ENCODE measurements at regions not wholly inside any gene's neighbourhood (a gene's known extent, or its start where the extent isn't known, plus 50 kb on each side); places are given as distances from the start of the nearest gene placed in this dataset.
A peak's percentile ranks its signal among the peaks of the same experiment; 100 is the strongest.
"Not testable (repeated sequence)": the region's sequence is repeated elsewhere in the genome, so short reads cannot be mapped to it uniquely, and the experiment has no call there.

DNA sequence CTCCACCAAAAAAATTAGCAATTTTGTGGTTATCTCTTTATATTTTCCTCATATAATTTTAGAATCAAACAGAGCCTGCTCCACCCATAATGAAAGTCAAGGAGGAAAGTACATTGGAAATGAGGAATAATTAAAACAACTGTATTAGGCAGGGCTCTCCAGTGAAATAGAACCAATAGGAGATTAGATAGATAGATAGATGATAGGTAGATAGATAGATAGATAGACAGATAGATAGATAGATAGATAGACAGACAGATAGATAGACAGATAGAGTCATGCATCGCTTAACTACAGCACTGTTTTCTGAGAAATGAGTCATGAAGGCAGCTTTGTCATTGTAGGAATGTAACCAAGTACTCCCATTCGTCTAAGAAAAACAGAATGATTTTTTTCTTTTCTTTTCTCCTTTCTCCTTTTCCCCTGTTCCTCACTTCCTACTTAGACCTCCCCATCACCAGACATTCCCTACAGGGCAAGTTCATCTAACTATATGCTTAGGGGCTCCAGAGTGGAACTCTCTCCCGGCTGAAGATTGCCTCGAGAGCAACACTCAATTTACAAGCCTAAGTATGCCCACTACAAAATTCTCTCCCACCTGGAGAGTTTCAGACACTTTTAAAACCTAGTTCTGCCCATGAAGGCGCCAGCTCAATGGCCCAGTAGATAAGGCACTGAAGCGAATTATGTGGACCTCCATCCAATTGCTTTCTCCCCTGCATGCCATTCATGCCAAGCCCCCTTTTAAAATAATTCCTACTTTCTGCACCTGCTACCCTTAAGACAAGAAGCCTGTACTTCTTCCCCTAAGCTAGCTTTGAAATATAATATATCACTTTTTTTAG lies 53.3 kb upstream of the LIPC start:
- intact Hi-C loops (cut with DNase I) = no loop called here
- DNase-seq = no peak
- ATAC-seq = no peak

DNA sequence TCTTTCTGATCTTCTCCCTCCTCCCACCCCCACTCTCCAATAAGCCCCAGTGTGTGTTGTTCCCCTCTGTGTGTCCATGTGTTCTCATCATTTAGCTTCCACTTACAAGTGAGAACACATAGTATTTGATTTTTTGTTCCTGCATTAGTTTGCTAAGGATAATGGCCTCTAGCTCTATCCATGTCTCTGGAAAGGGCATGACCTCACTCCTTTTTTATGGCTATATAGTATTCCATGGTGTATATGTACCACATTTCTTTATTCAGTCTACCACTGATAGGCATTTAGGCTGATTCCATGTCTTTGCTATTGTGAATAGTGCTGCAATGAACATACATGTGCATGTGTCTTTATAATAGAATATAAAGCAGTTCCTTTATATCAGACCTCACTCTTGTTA lies 52.3 kb upstream of the LIPC start:
- ATAC-seq; DNase-seq; intact Hi-C loops (cut with DNase I): not testable (repeated sequence)

DNA sequence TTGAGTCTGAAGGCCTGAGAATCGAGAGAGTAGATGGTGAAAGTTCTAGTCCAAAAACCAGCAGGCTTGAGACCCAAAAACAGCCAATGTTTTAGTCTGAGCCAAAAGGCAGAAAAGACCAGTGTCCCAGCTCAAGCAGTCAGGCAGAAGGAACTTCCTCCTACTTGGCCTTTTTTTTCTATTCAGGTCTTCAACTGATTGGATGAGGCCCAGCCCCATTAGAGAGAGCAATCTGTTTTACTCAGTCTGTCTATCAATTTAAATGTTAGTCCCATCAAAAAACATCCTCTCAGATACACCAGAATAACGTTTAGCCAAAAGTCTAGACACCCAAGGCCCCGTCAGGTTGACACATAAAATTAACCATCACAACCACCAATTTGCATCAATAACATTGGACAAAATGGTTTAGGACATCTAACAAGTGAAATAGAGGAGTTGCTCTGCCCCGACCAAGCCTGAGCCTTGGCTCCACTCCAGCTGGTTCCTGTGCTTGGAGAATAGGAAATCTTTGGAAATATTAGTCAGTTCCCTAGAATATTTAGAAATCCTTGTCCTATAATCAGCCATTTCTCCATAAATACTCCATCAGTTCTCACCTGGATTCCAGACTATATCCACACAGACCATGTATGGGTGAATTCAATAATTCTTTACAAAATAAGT lies 51.4 kb upstream of the LIPC start:
- ATAC-seq (no peak), DNase-seq (peak; percentile 44)
- intact Hi-C loops (cut with DNase I) = no loop called here

DNA sequence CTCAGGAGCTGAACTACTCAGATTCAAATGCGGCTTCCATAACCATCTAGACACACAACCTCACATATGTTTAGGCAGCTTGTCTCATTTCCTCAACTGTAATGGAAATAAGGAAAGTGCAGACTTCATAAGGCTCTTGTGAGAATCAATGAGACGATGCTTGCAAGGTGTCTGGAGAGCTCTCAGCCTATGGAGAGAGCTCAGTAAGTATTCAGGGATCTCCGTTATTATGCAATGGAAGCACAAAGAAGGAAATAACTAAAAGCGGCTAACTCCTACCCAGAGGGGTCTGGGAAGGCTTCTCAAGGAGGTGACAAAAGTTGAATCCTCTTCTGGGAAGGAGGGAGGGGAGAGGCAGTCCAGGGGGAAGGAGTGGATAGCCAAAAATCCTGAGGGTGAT lies 50.1 kb upstream of the LIPC start:
- intact Hi-C loops (cut with DNase I) = no loop called here
- DNase-seq (no peak), ATAC-seq (no peak)
